HepG2 (cell line): ENCODE measurements at regions not wholly inside any gene's neighbourhood (a gene's known extent, or its start where the extent isn't known, plus 50 kb on each side); places are given as distances from the start of the nearest gene placed in this dataset.

ENCODE experiments used
- ATAC-seq: fragments of 200-7000 bp; cut with Tn5 transposase; 3 replicates; pipeline ENCODE4 v1.9.1; 2020; ENCODE audit warnings: mild to moderate bottlenecking, moderate library complexity
- BruUV-seq: library from RNA; stranded (reverse); fragments of 400-500 nt; replicated peaks from 2 replicates; lab custom pipeline; 2021; lab: Mats Ljungman, UMichigan
- CTCF ChIA-PET: fragments of 300-600 bp; formaldehyde crosslinking; extraction: SDS; loops from one replicate; lab custom pipeline; 2021; ENCODE audit warnings: low total read pairs, inconsistent platforms, low intra/inter-chr PET ratio; lab: Yijun Ruan, JAX
- POLR2A ChIA-PET: fragments of 350-600 bp; sonication (Branson Sonifier 250); formaldehyde crosslinking; loops from one replicate; lab custom pipeline; 2020; ENCODE audit warnings: antibody characterized with exemption, inconsistent platforms; lab: Yijun Ruan, JAX
- DNase-seq: peaks from one replicate; pipeline ENCODE4 v3.0.0-alpha.2; 2015; ENCODE audit warnings: low spot score
- FAIRE-seq: peaks from 3 replicates; lab custom pipeline; 2011; peaks lifted over from hg19 to GRCh38; lab: Jason Lieb, UNC
- H2AFZ ChIP-seq: one replicate; pipeline ENCODE4 v1.6.1; 2011; ENCODE audit warnings: low read length, inconsistent platforms
- H3K27ac ChIP-seq: fragments of 300-600 bp; 3 replicates; pipeline ENCODE4 v1.8.0; 2011; ENCODE audit warnings: mixed run types, mild to moderate bottlenecking, mixed read lengths, low read length, inconsistent platforms; ENCODE audit not compliant: insufficient read depth; ENCODE audit errors: extremely low read length
- H3K27me3 ChIP-seq, 2 experiments: fragments of 200-600 bp in 1 of 2; 2 replicates in 1 of 2; 3 replicates in 1 of 2; pipeline versions ENCODE4 v1.6.0 to v1.8.0; 2011; ENCODE audit warnings: low read length in 2 of 2, mild to moderate bottlenecking in 2 of 2, moderate library complexity in 2 of 2, inconsistent platforms in 1 of 2; ENCODE audit not compliant: insufficient read depth in 2 of 2, control insufficient read depth in 1 of 2
- H3K36me3 ChIP-seq, 2 experiments: fragments of 200-600 bp in 1 of 2; replicated peaks in 1 of 2; 2 replicates in 1 of 2; 3 replicates in 1 of 2; pipeline versions ENCODE4 v1.5.1 to v1.8.0; 2011; ENCODE audit warnings: low read length in 2 of 2, inconsistent platforms in 1 of 2; ENCODE audit not compliant: insufficient read depth in 2 of 2, control insufficient read depth in 1 of 2
- H3K4me1 ChIP-seq: 2 replicates; pipeline ENCODE4 v1.5.1; 2012; ENCODE audit warnings: low read length, inconsistent platforms; ENCODE audit not compliant: insufficient read depth
- H3K4me2 ChIP-seq: 2 replicates; pipeline ENCODE4 v1.6.0; 2011; ENCODE audit warnings: low read depth, low read length, inconsistent platforms
- H3K4me3 ChIP-seq, 3 experiments: fragments of 200-600 bp in 1 of 3; sonication (generic), shearing (Covaris generic) in 1 of 3; replicated peaks in 1 of 3; 2 replicates each; pipeline ENCODE4 v1.5.1; 2011 to 2016; ENCODE audit warnings: low read length in 3 of 3, inconsistent platforms in 2 of 3, low read depth in 2 of 3, mild to moderate bottlenecking in 2 of 3, control low read depth in 1 of 3, mixed read lengths in 1 of 3; ENCODE audit not compliant: insufficient read depth in 1 of 3
- H3K79me2 ChIP-seq: one replicate; pipeline ENCODE4 v1.6.1; 2011; ENCODE audit warnings: low read length, inconsistent platforms; ENCODE audit not compliant: insufficient read depth
- H3K9ac ChIP-seq: 2 replicates; pipeline ENCODE4 v1.6.0; 2011; ENCODE audit warnings: mild to moderate bottlenecking, low read depth, low read length, inconsistent platforms; ENCODE audit not compliant: insufficient read depth
- H3K9me3 ChIP-seq: 2 replicates; pipeline ENCODE4 v1.5.1; 2012; ENCODE audit warnings: mild to moderate bottlenecking, low read length
- H4K20me1 ChIP-seq: 2 replicates; pipeline ENCODE4 v1.6.0; 2011; ENCODE audit warnings: inconsistent platforms, mild to moderate bottlenecking, low read length, moderate library complexity; ENCODE audit not compliant: insufficient read depth
- AFF4 ChIP-seq: sonication (generic); formaldehyde crosslinking; IDR thresholded peaks from 2 replicates; pipeline ENCODE4 v1.4.0; 2020; ENCODE audit warnings: missing genetic modification reagents
- AGO2 ChIP-seq: fragments of 200-400 bp; formaldehyde crosslinking; optimal IDR thresholded peaks from 2 replicates; pipeline ENCODE3; 2017; ENCODE audit warnings: mild to moderate bottlenecking, low read depth, low read length, moderate library complexity
- CEBPZ ChIP-seq: IDR thresholded peaks from 2 replicates; pipeline ENCODE4 v1.6.1; 2012; ENCODE audit warnings: low read length, improper control_type of control experiment
- CSRNP1 ChIP-seq: sonication (generic); formaldehyde crosslinking; IDR thresholded peaks from 2 replicates; pipeline ENCODE4 v1.8.1; 2023; ENCODE audit warnings: mild to moderate bottlenecking, missing genetic modification reagents
- HDAC1 ChIP-seq: sonication (generic); formaldehyde crosslinking; IDR thresholded peaks from 2 replicates; pipeline ENCODE4 v1.5.1; 2020; ENCODE audit warnings: mild to moderate bottlenecking, missing genetic modification reagents
- ONECUT2 ChIP-seq: sonication (generic); formaldehyde crosslinking; IDR thresholded peaks from 2 replicates; pipeline ENCODE4 v1.4.0; 2020; ENCODE audit warnings: missing genetic modification reagents
- RORA ChIP-seq: sonication (generic); formaldehyde crosslinking; IDR thresholded peaks from 2 replicates; pipeline ENCODE4 v1.5.0; 2020; ENCODE audit warnings: mild to moderate bottlenecking, missing genetic modification reagents, moderate library complexity
- SNAI1 ChIP-seq: sonication (generic); formaldehyde crosslinking; IDR thresholded peaks from 2 replicates; pipeline ENCODE4 v1.5.0; 2020; ENCODE audit warnings: mild to moderate bottlenecking, missing genetic modification reagents, borderline replicate concordance
- ZNF75D ChIP-seq: sonication (generic); formaldehyde crosslinking; IDR thresholded peaks from 2 replicates; pipeline ENCODE4 v1.8.1; 2023; ENCODE audit warnings: missing genetic modification reagents, mild to moderate bottlenecking, borderline replicate concordance
- ZSCAN20 ChIP-seq: sonication (generic); formaldehyde crosslinking; IDR thresholded peaks from 2 replicates; pipeline ENCODE4 v1.4.0; 2020; ENCODE audit warnings: missing genetic modification reagents, mild to moderate bottlenecking, borderline replicate concordance
- in situ Hi-C: cut with HindIII; loops from 2 replicates; pipeline ENCODE4 v1.10.0; 2017; ENCODE audit warnings: low pct_unique_long_range_greater_than_20kb; ENCODE audit not compliant: extremely low pct_ligation_motif_present
- intact Hi-C: fragments of 100-400 bp; cut with micrococcal nuclease; formaldehyde crosslinking; loops from one replicate; pipeline ENCODE4 v1.10.0; 2022; ENCODE audit not compliant: unreplicated experiment

- CTCF ChIA-PET = no interaction called here
- intact Hi-C loops = loop anchor here (10.0 kb wide), 1 partner anchor 262 kb away; the partner anchor contains the start of gene DUSP10
- no peak for FAIRE-seq
Observed at GRCh38 chr1:222006715-222007114, 264.8 kb upstream of the DUSP10 start.

More at GRCh38 chr1:222006715-222007114, 264.8 kb upstream of the DUSP10 start:
- Histone ChIP-seq H3K27me3 (no peaks in the 10 kb centered on the region), H3K9me3 (no peaks in the 10 kb centered on the region), H3K79me2 (no peaks in the 10 kb centered on the region), H3K27ac (no peak overlapping the region), H3K4me1 (no peaks in the 10 kb centered on the region), H3K9ac (no peak overlapping the region), H4K20me1 (no peaks in the 10 kb centered on the region), H3K4me3 (no peak overlapping the region), H3K4me2 (no peak overlapping the region), H3K36me3 (no peaks in the 10 kb centered on the region), H2AFZ (no peak overlapping the region)
- ATAC-seq = no peak
- in situ Hi-C loops = no loop called here
- no peak for TF ChIP-seq AGO2
- no peak for TF ChIP-seq HDAC1
- TF ChIP-seq SNAI1 = no peak
- no peak for TF ChIP-seq CEBPZ
- no peak for TF ChIP-seq ONECUT2 (CRISPR knock-in tag)
- no peak for TF ChIP-seq CSRNP1
- TF ChIP-seq RORA = no peak
- TF ChIP-seq ZSCAN20 = no peak
- TF ChIP-seq AFF4 = no peak
- no peak for TF ChIP-seq ZNF75D
- no peak for DNase-seq
- no TSS peak for BruUV-seq
- POLR2A ChIA-PET = no interaction called here
